Hepatocyte (in vitro differentiated cells): ENCODE measurements at regions not wholly inside any gene's neighbourhood (a gene's known extent, or its start where the extent isn't known, plus 50 kb on each side); places are given as distances from the start of the nearest gene placed in this dataset.

ENCODE experiments used
- CTCF ChIP-seq: fragments of 200-600 bp; sonication (generic); IDR thresholded peaks from 2 replicates; pipeline ENCODE4 v1.5.1; 2016; ENCODE audit warnings: antibody characterized with exemption, mild to moderate bottlenecking; ENCODE audit not compliant: poor library complexity
- EZH2 ChIP-seq: fragments of 200-600 bp; sonication (generic); IDR thresholded peaks from 2 replicates; pipeline ENCODE4 v1.6.1; 2016; ENCODE audit warnings: antibody characterized with exemption, mild to moderate bottlenecking, borderline replicate concordance
- EZH2phosphoT487 ChIP-seq: fragments of 200-600 bp; sonication (generic); IDR thresholded peaks from one replicate; pipeline ENCODE4 v1.6.1; 2018; ENCODE audit warnings: antibody characterized with exemption, mild to moderate bottlenecking, low read depth, moderate library complexity; ENCODE audit not compliant: unreplicated experiment, severe bottlenecking

- no peak for TF ChIP-seq CTCF
- no peak for TF ChIP-seq EZH2phosphoT487
- no peak for TF ChIP-seq EZH2
These were observed 532.9 kb downstream of the TBC1D22A start for GRCh38 chr22:47295226-47295901.
